ENCODE measurements at regions not wholly inside any gene's neighbourhood (a gene's known extent, or its start where the extent isn't known, plus 50 kb on each side); places are given as distances from the start of the nearest gene placed in this dataset.
A peak's percentile ranks its signal among the peaks of the same experiment; 100 is the strongest.

DNA sequence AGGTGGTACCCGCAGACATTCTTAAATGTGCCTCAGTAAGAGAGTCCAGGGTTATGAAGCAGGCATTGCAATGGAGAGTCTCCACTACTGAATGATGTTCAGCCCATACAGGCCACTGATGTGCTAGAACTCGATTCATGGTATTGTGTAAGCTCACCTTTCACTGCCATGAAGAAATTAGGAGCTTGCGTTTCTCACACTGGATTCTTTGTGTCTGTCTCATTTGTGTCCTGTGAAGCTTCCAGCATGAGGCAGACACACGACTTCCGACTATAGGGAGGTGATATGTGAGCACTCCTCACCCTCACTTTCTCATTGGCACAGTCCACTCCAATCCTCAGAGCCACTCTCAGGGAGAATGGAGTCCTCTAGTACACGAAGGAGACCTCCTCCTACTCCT, 677.4 kb upstream of the RAB6C start:
- Histone ChIP-seq H3K4me3 (no peak overlapping the region), H3K9me3 (ENCODE audit: low read depth) (no peaks in the 10 kb centered on the region), H3K79me2 (no peaks in the 10 kb centered on the region), H3K4me2 (no peak overlapping the region), H3K36me3 (replicated peaks; ENCODE audit: insufficient read depth, low read depth) (no peaks in the 10 kb centered on the region), H3K9me2 (replicated peaks; ENCODE audit: insufficient read depth) (no peaks in the 10 kb centered on the region), H2AFZ (no peak overlapping the region), H3K4me1 (ENCODE audit: insufficient read depth) (no peaks in the 10 kb centered on the region), H3K27me3 (no peaks in the 10 kb centered on the region), H3K27ac (no peak overlapping the region), H4K20me1 (ENCODE audit: insufficient read depth, poor library complexity, severe bottlenecking) (no peaks in the 10 kb centered on the region)
- DNase-seq (ENCODE audit: low spot score): no peak
- no peak for TF ChIP-seq EZH2 (IDR thresholded peaks at IDR 0.05; ENCODE audit: borderline replicate concordance)
- TF ChIP-seq CTCF (IDR thresholded peaks at IDR 0.05; ENCODE audit: poor library complexity): no peak
- WGBS (ENCODE audit: low lambda C conversion rate, missing lambda C conversion rate): 85% methylated on average over 6 of the region's 6 CpGs

- WGBS (ENCODE audit: low lambda C conversion rate, missing lambda C conversion rate): 68% methylated on average over 6 of the region's 6 CpGs
- no peak for DNase-seq (ENCODE audit: low spot score)
Observed at GRCh38 chr2:129302561-129303183, 676.8 kb upstream of the RAB6C start.

DNA sequence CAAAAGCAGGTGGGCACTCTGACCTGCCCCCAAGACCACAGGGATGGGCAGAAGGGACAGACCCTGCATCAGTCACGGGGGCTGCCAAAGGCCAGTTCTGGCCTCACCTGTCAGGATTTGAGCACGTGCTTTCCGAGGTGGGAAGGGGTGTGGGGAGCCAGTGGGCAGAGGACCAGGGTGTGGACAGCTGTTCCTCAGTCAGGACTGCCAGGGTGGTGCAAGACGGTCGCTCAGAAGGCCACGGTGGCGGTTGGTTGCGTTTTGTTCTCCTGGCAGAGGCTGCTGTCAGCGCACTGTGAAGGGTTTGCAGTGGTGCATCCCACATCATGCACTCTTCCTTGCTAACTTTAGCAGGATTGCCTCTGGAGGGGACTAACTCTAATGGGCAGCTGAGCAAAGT, 665.3 kb upstream of the RAB6C start:
- Histone ChIP-seq H3K9me2 (replicated peaks; ENCODE audit: insufficient read depth) (no peaks in the 10 kb centered on the region), H2AFZ (no peak overlapping the region), H3K4me1 (ENCODE audit: insufficient read depth) (no peaks in the 10 kb centered on the region), H3K4me3 (no peak overlapping the region), H3K27ac (no peak overlapping the region), H3K36me3 (replicated peaks; ENCODE audit: insufficient read depth, low read depth) (no peaks in the 10 kb centered on the region), H3K4me2 (no peak overlapping the region), H4K20me1 (ENCODE audit: insufficient read depth, poor library complexity, severe bottlenecking) (no peaks in the 10 kb centered on the region), H3K9me3 (ENCODE audit: low read depth) (no peaks in the 10 kb centered on the region), H3K79me2 (no peaks in the 10 kb centered on the region), H3K27me3 (no peaks in the 10 kb centered on the region)
- no peak for DNase-seq (ENCODE audit: low spot score)
- no peak for TF ChIP-seq EZH2phosphoT487 (IDR thresholded peaks at IDR 0.05; ENCODE audit: low read depth, severe bottlenecking, unreplicated experiment)
- WGBS (ENCODE audit: low lambda C conversion rate, missing lambda C conversion rate): 96% methylated on average over 9 of the region's 9 CpGs

More at GRCh38 chr2:129302561-129303183, 676.8 kb upstream of the RAB6C start:
- Histone ChIP-seq H3K4me2 (no peak overlapping the region), H2AFZ (no peak overlapping the region), H3K4me1 (ENCODE audit: insufficient read depth) (no peaks in the 10 kb centered on the region), H3K9me3 (ENCODE audit: low read depth) (no peaks in the 10 kb centered on the region), H3K27me3 (no peaks in the 10 kb centered on the region), H4K20me1 (ENCODE audit: insufficient read depth, poor library complexity, severe bottlenecking) (no peaks in the 10 kb centered on the region), H3K79me2 (no peaks in the 10 kb centered on the region), H3K4me3 (no peak overlapping the region), H3K9me2 (replicated peaks; ENCODE audit: insufficient read depth) (no peaks in the 10 kb centered on the region), H3K27ac (no peak overlapping the region), H3K36me3 (replicated peaks; ENCODE audit: insufficient read depth, low read depth) (no peaks in the 10 kb centered on the region)
- TF ChIP-seq CTCF (IDR thresholded peaks at IDR 0.05; ENCODE audit: poor library complexity) (no peak), EZH2phosphoT487 (IDR thresholded peaks at IDR 0.05; ENCODE audit: low read depth, severe bottlenecking, unreplicated experiment) (no peak), EZH2 (IDR thresholded peaks at IDR 0.05; ENCODE audit: borderline replicate concordance) (no peak)

GRCh38 chr2:129318581-129319421, 660.7 kb upstream of the RAB6C start:
- H3K9me3 ChIP-seq (ENCODE audit: low read depth): no peaks in the 10 kb centered on the region
- H3K79me2 ChIP-seq: no peaks in the 10 kb centered on the region
- no peaks in the 10 kb centered on the region for H3K9me2 ChIP-seq (replicated peaks; ENCODE audit: insufficient read depth)
- TF ChIP-seq EZH2 (IDR thresholded peaks at IDR 0.05; ENCODE audit: borderline replicate concordance): no peak
- TF ChIP-seq CTCF (IDR thresholded peaks at IDR 0.05; ENCODE audit: poor library complexity): no peak
- TF ChIP-seq EZH2phosphoT487 (IDR thresholded peaks at IDR 0.05; ENCODE audit: low read depth, severe bottlenecking, unreplicated experiment): no peak
- no peak overlapping the region for H3K27ac ChIP-seq
- H3K4me1 ChIP-seq (ENCODE audit: insufficient read depth): no peaks in the 10 kb centered on the region
- no peaks in the 10 kb centered on the region for H3K27me3 ChIP-seq
- 67% methylated on average over 25 of the region's 27 CpGs for WGBS (ENCODE audit: low lambda C conversion rate, missing lambda C conversion rate)
- H3K4me2 ChIP-seq: peak overlapping the region; percentile 69
- no peak overlapping the region for H2AFZ ChIP-seq
- no peaks in the 10 kb centered on the region for H3K36me3 ChIP-seq (replicated peaks; ENCODE audit: insufficient read depth, low read depth)
- H4K20me1 ChIP-seq (ENCODE audit: insufficient read depth, poor library complexity, severe bottlenecking): no peaks in the 10 kb centered on the region
- peak; percentile 37 for DNase-seq (ENCODE audit: low spot score)
- no peak overlapping the region for H3K4me3 ChIP-seq
